SJCRH30 (cell line): ENCODE measurements at regions not wholly inside any gene's neighbourhood (a gene's known extent, or its start where the extent isn't known, plus 50 kb on each side); places are given as distances from the start of the nearest gene placed in this dataset.

Experiments
- DNase-seq, 2 experiments: peaks; one replicate each; pipeline ENCODE4 v3.0.0-alpha.2; 2015 to 2020
- H3K27ac ChIP-seq: fragments of 250-450 bp; sonication (Bioruptor Pico); 2 replicates; pipeline ENCODE4 v1.5.1; 2020; ENCODE audit warnings: mild to moderate bottlenecking, moderate library complexity
- H3K27me3 ChIP-seq: fragments of 250-450 bp; sonication (Bioruptor Pico); 2 replicates; pipeline ENCODE4 v1.5.1; 2020; ENCODE audit warnings: mild to moderate bottlenecking, moderate library complexity
- H3K36me3 ChIP-seq: fragments of 250-450 bp; sonication (Bioruptor Pico); 2 replicates; pipeline ENCODE4 v1.5.1; 2020; ENCODE audit warnings: mild to moderate bottlenecking, moderate library complexity
- H3K4me1 ChIP-seq: fragments of 250-450 bp; sonication (Bioruptor Pico); 2 replicates; pipeline ENCODE4 v1.5.1; 2020; ENCODE audit warnings: mild to moderate bottlenecking, moderate library complexity
- H3K4me3 ChIP-seq: fragments of 250-450 bp; sonication (Bioruptor Pico); 2 replicates; pipeline ENCODE4 v1.5.1; 2020; ENCODE audit warnings: mild to moderate bottlenecking, moderate library complexity
- H3K9me3 ChIP-seq: fragments of 250-450 bp; sonication (Bioruptor Pico); replicated peaks from 2 replicates; pipeline ENCODE4 v1.5.1; 2020; ENCODE audit warnings: mild to moderate bottlenecking, moderate library complexity

DNA sequence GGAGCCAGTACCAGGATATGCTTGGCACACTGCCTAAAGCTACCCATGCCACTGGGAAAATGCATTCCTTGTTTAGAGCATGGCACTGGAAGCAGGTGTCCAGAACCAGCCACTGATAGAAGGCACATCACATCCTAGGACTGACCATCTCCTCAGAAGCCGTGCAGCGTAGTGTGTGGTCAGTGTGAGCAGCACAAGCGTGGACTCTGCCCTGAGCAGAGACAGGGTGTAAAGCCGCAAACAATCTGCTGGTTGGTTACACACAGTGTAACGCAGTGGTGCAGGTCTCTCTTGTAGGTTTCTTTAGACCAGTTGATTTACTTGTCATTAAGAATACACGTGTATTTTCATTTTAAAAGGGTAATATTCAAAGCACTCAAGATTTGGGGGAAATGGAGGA, 377.8 kb upstream of the HS6ST1 start:
- no peak for DNase-seq

GRCh38 chr2:128701418-128701817, 382.8 kb upstream of the HS6ST1 start:
- H3K9me3 ChIP-seq = 0 out of 2 replicates have a peak, but pooled peaks cover 3% of the 10 kb centered on the region
- H3K4me1 ChIP-seq = no peaks in the 10 kb centered on the region
- no peak for DNase-seq
- H3K27ac ChIP-seq = no peak overlapping the region
- H3K27me3 ChIP-seq = no peaks in the 10 kb centered on the region
- H3K4me3 ChIP-seq = no peak overlapping the region
- no peaks in the 10 kb centered on the region; the same call in 1 of the 2 replicates for H3K36me3 ChIP-seq

More for the DNA sequence above, 377.8 kb upstream of the HS6ST1 start:
- Histone ChIP-seq H3K27ac (no peak overlapping the region), H3K36me3 (no peaks in the 10 kb centered on the region; the same call in 1 of the 2 replicates), H3K9me3 (no peaks in the 10 kb centered on the region), H3K27me3 (no peaks in the 10 kb centered on the region), H3K4me3 (no peak overlapping the region), H3K4me1 (peaks cover 11% of the 10 kb centered on the region)

DNA sequence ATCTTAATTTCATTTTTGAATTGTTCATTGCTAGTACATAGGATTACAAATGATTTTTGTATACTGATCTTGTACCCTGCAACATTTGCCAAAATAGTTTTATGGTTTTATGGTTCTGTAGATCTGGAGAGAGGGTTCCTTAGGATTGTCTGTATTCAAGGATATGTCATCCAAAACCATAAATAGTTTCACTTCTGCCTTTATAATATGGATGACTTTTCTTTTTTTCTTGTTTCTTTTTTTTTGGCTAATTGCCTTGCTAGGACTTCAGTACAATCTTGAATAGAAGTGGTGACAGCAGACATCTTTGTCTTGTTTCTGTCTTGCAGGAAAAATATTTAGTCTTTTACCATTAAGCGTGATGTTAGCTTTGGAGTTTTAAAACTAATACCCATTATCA, 383.9 kb upstream of the HS6ST1 start:
- DNase-seq = no peak
- H3K27me3 ChIP-seq = no peaks in the 10 kb centered on the region
- H3K4me3 ChIP-seq = no peak overlapping the region
- H3K36me3 ChIP-seq = no peaks in the 10 kb centered on the region; the same call in 1 of the 2 replicates
- no peak overlapping the region for H3K27ac ChIP-seq
- H3K9me3 ChIP-seq = 0 out of 2 replicates have a peak, but pooled peaks cover 3% of the 10 kb centered on the region
- H3K4me1 ChIP-seq = no peaks in the 10 kb centered on the region

- Histone ChIP-seq H3K4me3 (no peak overlapping the region), H3K36me3 (peaks cover 2% of the 10 kb centered on the region; the same call in 1 of the 2 replicates), H3K9me3 (peaks cover 14% of the 10 kb centered on the region), H3K27me3 (no peaks in the 10 kb centered on the region), H3K4me1 (no peaks in the 10 kb centered on the region), H3K27ac (no peak overlapping the region)
- DNase-seq = no peak
These were observed 389.6 kb upstream of the HS6ST1 start for GRCh38 chr2:128708106-128708816.

DNA sequence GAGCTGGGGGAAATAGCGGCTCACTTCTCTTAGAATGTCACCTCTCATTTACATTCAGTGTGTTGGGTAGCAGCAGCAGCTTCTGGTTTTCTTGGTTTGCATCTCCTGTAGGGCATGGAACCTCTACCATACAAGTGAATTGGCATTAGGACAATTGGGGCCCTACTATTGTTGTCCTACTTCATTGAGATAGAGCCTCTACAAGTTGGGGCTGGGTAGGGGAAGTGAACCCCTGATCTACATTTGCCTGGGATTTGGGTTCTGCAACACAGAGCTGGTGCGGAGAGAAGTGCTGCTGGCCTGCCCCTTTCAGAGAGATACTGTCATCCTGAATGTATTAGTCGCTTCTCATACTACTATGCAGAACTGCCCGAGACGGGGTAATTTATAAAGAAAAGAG, 391.6 kb upstream of the HS6ST1 start:
- Histone ChIP-seq H3K4me1 (peaks cover 7% of the 10 kb centered on the region), H3K27me3 (no peaks in the 10 kb centered on the region), H3K27ac (no peak overlapping the region), H3K9me3 (peaks cover 12% of the 10 kb centered on the region), H3K36me3 (peaks cover 2% of the 10 kb centered on the region; the same call in 1 of the 2 replicates), H3K4me3 (no peak overlapping the region)
- DNase-seq = no peak

GRCh38 chr2:128710729-128711128, 392.1 kb upstream of the HS6ST1 start:
- H3K4me1 ChIP-seq = peaks cover 10% of the 10 kb centered on the region
- no peak for DNase-seq
- no peak overlapping the region for H3K4me3 ChIP-seq
- H3K36me3 ChIP-seq = peaks cover 2% of the 10 kb centered on the region; the same call in 1 of the 2 replicates
- H3K27me3 ChIP-seq = no peaks in the 10 kb centered on the region
- H3K27ac ChIP-seq = no peak overlapping the region
- H3K9me3 ChIP-seq = peaks cover 10% of the 10 kb centered on the region

DNA sequence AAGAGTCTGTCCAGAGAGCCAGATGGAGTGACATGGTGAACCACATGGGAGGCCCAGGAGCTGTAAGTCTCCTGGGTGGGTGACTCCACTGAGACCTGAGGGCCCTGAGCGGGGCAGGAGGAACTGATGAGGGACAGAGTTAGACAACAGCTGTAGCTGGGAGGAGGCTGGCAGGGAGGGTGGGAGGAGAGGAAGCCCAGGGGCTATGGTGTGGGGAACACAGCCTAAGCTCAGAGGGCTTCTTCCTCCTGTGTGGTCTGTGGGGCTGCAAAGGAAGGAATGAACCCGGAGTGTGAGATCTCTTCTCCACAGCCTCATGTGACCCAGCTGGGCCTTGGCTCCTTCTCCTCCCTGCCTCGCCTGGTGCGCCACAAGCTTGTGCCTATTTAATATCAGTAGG, 395.6 kb upstream of the HS6ST1 start:
- H3K4me1 ChIP-seq = peaks cover 10% of the 10 kb centered on the region

DNA sequence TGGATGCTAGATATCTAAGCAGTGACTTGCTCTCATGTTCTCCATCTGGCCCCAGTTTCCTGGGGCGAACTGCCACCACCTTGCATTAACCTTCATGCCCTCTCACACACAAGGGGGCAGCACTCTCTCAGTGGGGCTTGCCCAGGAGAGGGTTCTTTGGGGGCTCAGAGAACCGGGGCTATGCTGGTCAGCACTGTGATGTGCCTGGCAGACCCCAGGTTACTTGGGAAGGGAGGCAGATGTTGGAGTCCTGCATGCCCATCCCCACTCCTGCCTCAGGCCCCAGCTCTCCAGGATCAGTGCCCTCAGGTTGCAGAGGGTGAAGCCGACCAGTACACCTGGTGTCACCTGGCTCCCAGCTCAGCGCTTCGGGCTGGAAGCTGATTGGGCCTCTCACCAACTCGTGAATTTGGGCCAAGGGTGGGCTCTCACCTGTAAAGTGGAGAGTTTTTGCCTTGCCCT, 396.2 kb upstream of the HS6ST1 start:
- no peak overlapping the region; the same call in 1 of the 2 replicates for H3K27ac ChIP-seq
- DNase-seq = peak in 1 of 2 experiments; percentile 41
- no peak overlapping the region for H3K4me3 ChIP-seq
- no peaks in the 10 kb centered on the region for H3K36me3 ChIP-seq
- no peaks in the 10 kb centered on the region for H3K27me3 ChIP-seq
- peaks cover 10% of the 10 kb centered on the region for H3K4me1 ChIP-seq
- no peaks in the 10 kb centered on the region for H3K9me3 ChIP-seq

More for the DNA sequence above, 395.6 kb upstream of the HS6ST1 start:
- Histone ChIP-seq H3K36me3 (no peaks in the 10 kb centered on the region), H3K27ac (peak overlapping the region; percentile 21; the same call in 1 of the 2 replicates), H3K27me3 (no peaks in the 10 kb centered on the region), H3K9me3 (no peaks in the 10 kb centered on the region), H3K4me3 (no peak overlapping the region)
- peak; percentile 81 to 84 for DNase-seq

- H3K27me3 ChIP-seq = no peaks in the 10 kb centered on the region
- DNase-seq = peak in 1 of 2 experiments; percentile 48
- H3K27ac ChIP-seq = no peak overlapping the region
- H3K9me3 ChIP-seq = no peaks in the 10 kb centered on the region
- no peak overlapping the region for H3K4me3 ChIP-seq
- H3K4me1 ChIP-seq = peaks cover 10% of the 10 kb centered on the region
- H3K36me3 ChIP-seq = no peaks in the 10 kb centered on the region
These were observed 396.7 kb upstream of the HS6ST1 start for GRCh38 chr2:128715360-128715759.

GRCh38 chr2:128716299-128716721, 397.6 kb upstream of the HS6ST1 start:
- H3K27me3 ChIP-seq = no peaks in the 10 kb centered on the region
- no peaks in the 10 kb centered on the region for H3K9me3 ChIP-seq
- no peak overlapping the region for H3K27ac ChIP-seq
- no peaks in the 10 kb centered on the region for H3K36me3 ChIP-seq
- H3K4me3 ChIP-seq = no peak overlapping the region
- DNase-seq = no peak
- H3K4me1 ChIP-seq = peaks cover 10% of the 10 kb centered on the region

DNA sequence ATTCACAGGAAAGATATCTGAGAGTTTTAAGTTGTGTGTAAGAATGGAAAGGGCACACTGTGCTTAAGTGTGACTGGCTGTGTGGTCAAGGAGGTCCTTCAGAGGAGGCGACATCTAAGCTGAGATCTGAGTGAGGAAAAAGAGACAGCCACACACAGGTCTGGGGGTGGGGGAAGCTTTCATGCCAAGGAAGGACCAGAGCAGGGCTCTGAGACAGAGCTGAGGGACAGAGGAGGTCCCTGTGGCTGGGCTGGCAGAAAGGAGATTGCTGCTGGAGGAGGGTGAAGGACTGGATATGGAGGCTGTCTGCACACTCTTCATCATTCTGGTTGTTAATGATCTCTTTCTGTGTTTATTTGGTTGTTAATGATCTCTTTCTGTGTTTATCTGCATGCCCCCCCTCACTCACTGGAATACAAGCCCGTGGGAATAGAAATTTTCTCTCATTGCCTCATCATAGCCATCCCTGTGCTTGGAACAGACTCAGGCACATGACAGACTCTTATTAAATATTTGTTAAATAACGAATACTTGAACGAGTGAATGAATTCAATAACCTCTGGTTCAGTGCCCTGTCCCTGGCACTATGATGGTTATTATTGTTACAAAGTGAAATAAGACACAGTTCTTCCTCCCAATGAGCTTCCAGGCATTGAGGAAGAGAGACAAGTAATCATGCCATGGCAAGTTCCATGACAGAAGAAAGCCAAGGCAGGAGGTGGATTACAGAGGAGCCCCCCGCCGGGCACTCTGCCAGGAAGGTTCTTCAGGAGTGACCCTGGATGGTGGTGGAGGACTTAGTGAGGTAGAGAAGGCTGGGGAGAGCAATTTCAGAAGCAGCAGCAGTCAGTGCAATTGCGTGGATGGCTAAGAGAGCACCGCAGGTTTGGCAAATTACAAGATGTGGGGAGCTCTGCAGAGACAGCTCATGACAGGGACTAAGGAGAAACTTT, 399.4 kb upstream of the HS6ST1 start:
- Histone ChIP-seq H3K4me1 (peaks cover 10% of the 10 kb centered on the region), H3K27ac (no peak overlapping the region), H3K9me3 (no peaks in the 10 kb centered on the region), H3K36me3 (no peaks in the 10 kb centered on the region), H3K27me3 (no peaks in the 10 kb centered on the region), H3K4me3 (no peak overlapping the region)
- no peak for DNase-seq

GRCh38 chr2:128720080-128721022, 401.7 kb upstream of the HS6ST1 start:
- Histone ChIP-seq H3K4me3 (no peak overlapping the region), H3K4me1 (peaks cover 2% of the 10 kb centered on the region; the same call in 1 of the 2 replicates), H3K36me3 (no peaks in the 10 kb centered on the region), H3K9me3 (no peaks in the 10 kb centered on the region), H3K27me3 (no peaks in the 10 kb centered on the region), H3K27ac (no peak overlapping the region)
- DNase-seq = no peak

DNA sequence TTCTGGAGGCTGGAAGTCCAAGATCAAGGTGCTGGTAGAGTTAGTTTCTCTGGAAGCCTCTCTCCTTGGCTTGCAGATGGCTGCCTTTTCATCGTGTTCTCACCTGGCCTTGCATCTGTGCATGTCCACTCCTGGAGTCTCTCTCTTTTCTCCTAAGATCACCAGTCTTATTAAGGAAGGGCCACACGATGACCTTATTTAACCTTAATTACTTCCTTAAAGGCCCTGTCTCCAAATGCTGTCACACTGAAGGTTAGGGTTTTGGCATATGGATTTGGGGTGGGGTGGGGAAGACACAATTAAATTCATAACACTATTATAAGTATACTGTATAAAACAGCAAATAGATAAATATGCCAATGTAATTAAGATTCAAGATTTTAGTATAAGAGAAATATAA, 402.4 kb upstream of the HS6ST1 start:
- no peak for DNase-seq
- no peaks in the 10 kb centered on the region for H3K27me3 ChIP-seq
- H3K4me3 ChIP-seq = no peak overlapping the region
- H3K36me3 ChIP-seq = no peaks in the 10 kb centered on the region
- no peak overlapping the region for H3K27ac ChIP-seq
- no peaks in the 10 kb centered on the region for H3K9me3 ChIP-seq
- no peaks in the 10 kb centered on the region for H3K4me1 ChIP-seq

- Histone ChIP-seq H3K4me3 (no peak overlapping the region), H3K9me3 (no peaks in the 10 kb centered on the region), H3K4me1 (no peaks in the 10 kb centered on the region), H3K27ac (no peak overlapping the region), H3K36me3 (no peaks in the 10 kb centered on the region), H3K27me3 (no peaks in the 10 kb centered on the region)
- no peak for DNase-seq
These were observed 403.8 kb upstream of the HS6ST1 start for GRCh38 chr2:128722489-128722888.
